Urinary bladder (tissue), 3 donors: ENCODE measurements at regions not wholly inside any gene's neighbourhood (a gene's known extent, or its start where the extent isn't known, plus 50 kb on each side); places are given as distances from the start of the nearest gene placed in this dataset.

Source experiments
- DNase-seq: peaks from one replicate; pipeline ENCODE4 v3.0.0-alpha.2; 2015; ENCODE audit errors: extremely low spot score
- H3K27ac ChIP-seq: one replicate; pipeline ENCODE4 v1.5.1; 2013; ENCODE audit warnings: low read depth, mild to moderate bottlenecking, moderate library complexity
- H3K36me3 ChIP-seq: one replicate; pipeline ENCODE4 v1.6.1; 2013; ENCODE audit warnings: mild to moderate bottlenecking, moderate library complexity; ENCODE audit not compliant: insufficient read depth
- H3K4me1 ChIP-seq: one replicate; pipeline ENCODE4 v1.6.1; 2013; ENCODE audit warnings: mild to moderate bottlenecking, moderate library complexity; ENCODE audit not compliant: insufficient read depth
- H3K4me3 ChIP-seq: one replicate; pipeline ENCODE4 v1.5.1; 2013; ENCODE audit warnings: low read depth, low read length
- WGBS: extraction: QIAGEN DNeasy Blood & Tissue Kit; methylation state at CpG from one replicate; pipeline ENCODE4 v1.1.7; 2013; 5-methylcytosine and 5-hydroxymethylcytosine counted together
- donor health status: healthy with polysubstance abuse.
- donor health status: healthy.

DNA sequence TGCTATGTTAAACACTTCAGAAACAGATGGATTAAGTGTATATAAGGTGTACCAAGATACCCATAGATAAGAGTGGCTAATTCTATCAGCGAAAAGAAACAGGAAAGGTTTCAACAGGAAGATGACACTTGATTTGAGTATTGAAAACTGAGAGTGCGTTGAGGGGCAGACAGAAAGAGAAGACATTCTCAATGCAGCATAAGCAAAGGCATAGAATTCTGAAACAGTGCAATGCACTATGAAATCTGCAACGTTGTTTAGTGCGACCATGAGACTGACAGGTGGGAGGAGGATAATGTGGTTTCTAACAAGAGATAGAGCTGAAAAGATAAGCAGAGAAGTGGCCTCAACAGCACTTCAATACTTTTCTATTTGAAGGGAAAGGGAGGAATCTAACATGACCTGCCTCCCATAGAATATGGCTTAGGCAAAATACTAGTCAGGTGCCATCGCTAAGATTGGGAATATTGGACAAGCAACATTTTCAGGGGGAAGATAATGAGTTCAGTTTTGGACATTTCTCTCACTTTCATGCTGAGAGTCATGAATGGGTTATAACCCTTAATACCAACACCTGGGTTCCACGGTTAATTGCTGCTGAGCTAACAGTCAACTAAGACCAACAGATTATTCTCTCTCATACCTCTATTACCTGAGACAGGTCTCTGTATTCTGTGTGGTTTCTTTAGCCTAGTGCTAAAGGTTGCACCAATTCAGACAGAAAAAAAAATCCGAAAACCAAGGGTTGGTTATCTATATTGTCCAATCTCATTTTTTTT is 312.9 kb upstream of the ARID1B start:
- H3K4me3 ChIP-seq = no peak overlapping the region
- 78% methylated on average over 7 of the region's 7 CpGs for WGBS
- no peak overlapping the region for H3K27ac ChIP-seq
- H3K36me3 ChIP-seq = no peaks in the 10 kb centered on the region
- DNase-seq = no peak
- no peaks in the 10 kb centered on the region for H3K4me1 ChIP-seq

GRCh38 chr6:156461647-156462046 is 315.5 kb upstream of the ARID1B start:
- 87% methylated on average over 2 of the region's 2 CpGs for WGBS
- H3K36me3 ChIP-seq = no peaks in the 10 kb centered on the region
- H3K27ac ChIP-seq = no peak overlapping the region
- DNase-seq = no peak
- H3K4me1 ChIP-seq = no peaks in the 10 kb centered on the region
- H3K4me3 ChIP-seq = no peak overlapping the region

DNA sequence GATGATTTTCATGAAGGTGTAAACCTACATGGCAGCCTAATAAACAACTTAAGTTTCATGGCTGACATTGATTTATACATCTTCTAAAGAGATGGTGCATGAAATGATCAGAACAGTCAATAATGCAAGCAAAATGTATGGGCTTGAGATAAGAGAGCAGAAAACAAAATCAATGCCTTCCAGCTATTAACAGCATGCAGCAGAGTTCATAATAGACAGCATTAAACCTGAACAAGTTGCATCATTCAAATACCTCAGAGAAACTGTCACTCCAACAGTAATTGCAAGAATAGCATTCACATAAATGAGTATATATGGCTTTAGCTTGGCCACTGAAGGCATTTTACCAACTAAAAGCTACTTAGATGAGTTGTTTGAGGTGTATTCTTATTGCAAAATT is 319.6 kb upstream of the ARID1B start:
- H3K36me3 ChIP-seq = no peaks in the 10 kb centered on the region
- no peak overlapping the region for H3K4me3 ChIP-seq
- DNase-seq = no peak
- no peak overlapping the region for H3K27ac ChIP-seq
- no peaks in the 10 kb centered on the region for H3K4me1 ChIP-seq

DNA sequence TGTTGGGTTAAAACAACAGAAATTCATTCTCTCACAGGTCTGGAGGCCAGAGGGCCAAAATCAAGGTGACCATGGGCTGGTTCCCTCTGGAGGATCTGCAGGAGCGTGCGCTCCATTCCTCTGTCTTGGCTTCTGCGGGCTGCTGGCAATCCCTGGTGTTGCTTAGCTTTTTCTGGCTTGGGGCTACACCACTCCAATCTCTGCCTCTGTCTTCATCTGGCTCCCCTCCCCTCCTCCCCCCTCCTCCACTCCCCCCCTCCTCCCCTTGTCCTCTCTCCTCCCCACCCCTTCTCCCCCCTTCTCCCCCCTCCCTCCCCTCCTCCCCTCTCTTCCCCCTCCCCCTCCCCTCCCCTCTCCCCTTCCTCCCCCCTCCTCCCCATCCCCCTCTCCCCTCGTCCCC is 321.3 kb upstream of the ARID1B start:
- 95% methylated on average over 3 of the region's 4 CpGs for WGBS
- H3K27ac ChIP-seq = no peak overlapping the region
- no peak for DNase-seq
- H3K4me3 ChIP-seq = no peak overlapping the region
- H3K4me1 ChIP-seq = no peaks in the 10 kb centered on the region
- H3K36me3 ChIP-seq = no peaks in the 10 kb centered on the region

- Histone ChIP-seq H3K4me1 (no peaks in the 10 kb centered on the region), H3K36me3 (no peaks in the 10 kb centered on the region), H3K4me3 (no peak overlapping the region), H3K27ac (no peak overlapping the region)
- DNase-seq = no peak
- 81% methylated on average over 8 of the region's 8 CpGs for WGBS
These were observed 322.3 kb upstream of the ARID1B start for GRCh38 chr6:156454867-156455266.

- no peaks in the 10 kb centered on the region for H3K4me1 ChIP-seq
- no peak for DNase-seq
- H3K36me3 ChIP-seq = no peaks in the 10 kb centered on the region
- WGBS = 98% methylated on average over 5 of the region's 5 CpGs
- H3K4me3 ChIP-seq = no peak overlapping the region
- H3K27ac ChIP-seq = no peak overlapping the region
These were observed 325.5 kb upstream of the ARID1B start for GRCh38 chr6:156451726-156452125.

- Histone ChIP-seq H3K27ac (no peak overlapping the region), H3K4me1 (no peaks in the 10 kb centered on the region), H3K4me3 (no peak overlapping the region), H3K36me3 (no peaks in the 10 kb centered on the region)
- no peak for DNase-seq
- WGBS = 96% methylated on average over 5 of the region's 5 CpGs
These were observed 326.1 kb upstream of the ARID1B start for GRCh38 chr6:156451088-156451487.

DNA sequence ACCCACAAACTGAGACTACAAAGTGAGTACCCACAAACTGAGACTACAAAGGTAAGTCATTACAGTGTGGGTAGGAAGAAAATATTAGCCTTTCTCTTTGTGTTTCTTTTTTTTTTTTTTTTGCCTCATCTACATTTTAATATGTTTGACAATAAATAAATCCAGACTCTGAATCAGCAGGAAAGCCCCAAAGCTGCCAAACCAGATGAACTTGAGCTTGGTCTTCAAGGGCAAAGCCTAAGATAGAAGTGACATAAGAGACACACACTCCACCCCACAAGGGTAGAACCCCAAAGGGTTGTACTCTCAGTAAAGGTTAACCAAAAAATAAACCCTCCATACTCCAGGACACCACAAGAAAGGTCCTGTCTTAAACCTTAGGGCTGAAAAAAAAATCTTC is 326.8 kb upstream of the ARID1B start:
- no peak overlapping the region for H3K27ac ChIP-seq
- no peaks in the 10 kb centered on the region for H3K4me1 ChIP-seq
- no peak overlapping the region for H3K4me3 ChIP-seq
- DNase-seq = no peak
- H3K36me3 ChIP-seq = no peaks in the 10 kb centered on the region

- H3K4me3 ChIP-seq = no peak overlapping the region
- H3K27ac ChIP-seq = no peak overlapping the region
- no peaks in the 10 kb centered on the region for H3K36me3 ChIP-seq
- no peaks in the 10 kb centered on the region for H3K4me1 ChIP-seq
- no peak for DNase-seq
- WGBS = 89% methylated on average over 3 of the region's 3 CpGs
These were observed 327.6 kb upstream of the ARID1B start for GRCh38 chr6:156449569-156449968.

DNA sequence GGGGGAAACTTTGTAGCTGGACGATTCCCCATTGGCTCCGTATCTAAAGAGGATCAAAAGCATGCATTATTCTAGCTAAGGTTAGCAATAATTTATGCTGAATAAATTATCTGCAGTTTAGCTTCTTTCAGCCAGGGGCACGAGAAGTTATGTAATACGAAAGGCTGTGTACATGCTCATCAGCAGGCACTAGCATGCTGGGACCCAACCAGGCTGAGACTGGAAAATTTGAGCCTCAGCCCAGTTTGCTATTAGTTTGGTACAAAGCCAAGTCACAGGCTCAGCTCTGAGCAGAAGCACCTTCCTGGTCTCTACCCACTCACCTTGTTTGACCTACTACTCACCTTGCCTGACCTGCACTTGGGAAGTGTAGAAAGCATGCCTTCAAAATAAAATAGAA is 328.1 kb upstream of the ARID1B start:
- WGBS = 60% methylated on average over 4 of the region's 4 CpGs
- DNase-seq = no peak
- no peak overlapping the region for H3K4me3 ChIP-seq

DNA sequence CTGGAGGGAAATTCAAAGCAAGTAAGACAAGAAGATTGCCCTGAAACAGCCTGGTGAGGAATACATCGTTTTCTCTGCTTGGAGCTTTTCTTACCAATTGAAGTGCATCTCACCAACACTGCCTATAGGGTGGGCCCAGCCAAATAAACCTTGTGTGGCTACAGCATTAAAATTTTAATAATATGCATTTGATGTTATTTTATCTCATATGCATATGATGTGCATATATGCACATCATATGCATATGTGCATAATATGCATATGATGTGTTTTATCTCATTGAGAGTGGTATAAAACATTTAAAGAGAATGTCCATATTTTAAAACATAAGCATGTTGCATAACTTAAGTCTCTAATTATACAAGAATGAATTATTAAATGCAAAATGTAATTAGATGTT is 328.6 kb upstream of the ARID1B start:
- no peak for DNase-seq
- H3K27ac ChIP-seq = no peak overlapping the region
- H3K36me3 ChIP-seq = no peaks in the 10 kb centered on the region
- H3K4me3 ChIP-seq = no peak overlapping the region
- no peaks in the 10 kb centered on the region for H3K4me1 ChIP-seq
- 94% methylated on average over 1 of the region's 1 CpG for WGBS

More for the DNA sequence above, 328.1 kb upstream of the ARID1B start:
- Histone ChIP-seq H3K36me3 (no peaks in the 10 kb centered on the region), H3K4me1 (no peaks in the 10 kb centered on the region), H3K27ac (no peak overlapping the region)

GRCh38 chr6:156440688-156441087 is 336.5 kb upstream of the ARID1B start:
- no peak overlapping the region for H3K27ac ChIP-seq
- H3K36me3 ChIP-seq = no peaks in the 10 kb centered on the region
- H3K4me1 ChIP-seq = no peaks in the 10 kb centered on the region
- WGBS = 95% methylated on average over 2 of the region's 2 CpGs
- no peak overlapping the region for H3K4me3 ChIP-seq
- DNase-seq = no peak

- Histone ChIP-seq H3K27ac (no peak overlapping the region), H3K36me3 (no peaks in the 10 kb centered on the region), H3K4me1 (no peaks in the 10 kb centered on the region), H3K4me3 (no peak overlapping the region)
- 54% methylated on average over 10 of the region's 10 CpGs for WGBS
- DNase-seq = no peak
These were observed 338.7 kb upstream of the ARID1B start for GRCh38 chr6:156438350-156438923.

GRCh38 chr6:156437121-156437879 is 339.9 kb upstream of the ARID1B start:
- WGBS = 41% methylated on average over 11 of the region's 11 CpGs
- DNase-seq = no peak
- Histone ChIP-seq H3K4me1 (no peaks in the 10 kb centered on the region), H3K36me3 (no peaks in the 10 kb centered on the region), H3K27ac (no peak overlapping the region), H3K4me3 (peak overlapping the region; percentile 5)
